ENCODE measurements at regions not wholly inside any gene's neighbourhood (a gene's known extent, or its start where the extent isn't known, plus 50 kb on each side); places are given as distances from the start of the nearest gene placed in this dataset.

DNA sequence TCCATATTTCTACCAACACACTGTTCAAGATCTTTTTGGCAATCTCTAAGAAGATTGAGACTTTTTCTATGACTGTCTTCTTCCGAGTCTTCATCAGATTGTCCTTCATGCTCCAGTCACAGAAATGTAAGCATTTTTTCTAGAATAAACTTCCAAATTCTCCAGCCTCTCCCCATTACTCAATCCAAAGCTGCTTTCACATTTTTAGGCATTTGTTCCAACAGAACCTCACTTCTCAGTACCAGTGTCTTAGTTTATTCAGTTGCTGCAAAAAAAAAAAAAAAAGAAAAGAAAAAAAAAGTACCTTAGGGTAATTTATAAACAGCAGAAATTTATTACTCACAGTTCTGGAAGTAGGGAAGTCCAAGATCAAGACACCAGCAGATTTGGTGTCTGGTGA is 290.8 kb upstream of the NOVA1 start:
- no peak for TF ChIP-seq CTCF (IDR thresholded peaks at IDR 0.05; ENCODE audit: low read depth, low read length)
- ChIA-PET POLR2A (no interaction called here), CTCF (no interaction called here)
- H3K4me3 ChIP-seq (ENCODE audit: low read depth, low read length), result no peak overlapping the region
- H3K27me3 ChIP-seq (ENCODE audit: control insufficient read depth, insufficient read depth, low read length), result no peaks in the 10 kb centered on the region
- peaks cover 8% of the 10 kb centered on the region for H3K9me3 ChIP-seq (ENCODE audit: control insufficient read depth, insufficient read depth, low read length)
- no peak for DNase-seq (ENCODE audit: low read depth, low spot score)
- H3K27ac ChIP-seq (ENCODE audit: low read depth, low read length), result no peak overlapping the region

- no peak for TF ChIP-seq CTCF (IDR thresholded peaks at IDR 0.05; ENCODE audit: low read depth, low read length)
- no peaks in the 10 kb centered on the region for H3K9me3 ChIP-seq (ENCODE audit: control insufficient read depth, insufficient read depth, low read length)
- POLR2A ChIA-PET, result no interaction called here
- CTCF ChIA-PET, result no interaction called here
- DNase-seq (ENCODE audit: low read depth, low spot score), result no peak
- H3K27ac ChIP-seq (ENCODE audit: low read depth, low read length), result no peak overlapping the region
- no peaks in the 10 kb centered on the region for H3K27me3 ChIP-seq (ENCODE audit: control insufficient read depth, insufficient read depth, low read length)
- no peak overlapping the region for H3K4me3 ChIP-seq (ENCODE audit: low read depth, low read length)
Measured at GRCh38 chr14:26896447-26896846, 298.6 kb upstream of the NOVA1 start.

DNA sequence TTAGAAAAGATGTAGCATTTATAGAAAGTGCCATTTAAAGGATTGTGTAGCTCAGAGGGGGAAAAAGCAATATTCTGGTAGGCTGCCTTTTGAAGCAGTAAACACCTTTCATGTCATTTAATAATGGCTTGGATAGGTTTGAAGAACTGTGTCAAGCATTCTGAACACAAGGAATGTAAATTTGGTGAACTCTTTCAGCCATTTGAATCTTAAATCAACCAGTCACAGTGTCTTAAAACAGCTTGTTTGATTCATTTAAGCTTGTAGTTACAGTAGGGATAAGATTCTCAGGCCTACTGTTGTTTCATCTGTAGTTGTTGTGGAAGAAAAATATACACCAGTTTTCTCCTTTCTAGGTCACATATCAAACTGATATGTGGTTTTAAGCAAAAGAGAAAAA is 299.4 kb upstream of the NOVA1 start:
- H3K4me3 ChIP-seq (ENCODE audit: low read depth, low read length), result no peak overlapping the region
- POLR2A ChIA-PET, result no interaction called here
- CTCF ChIA-PET, result no interaction called here
- TF ChIP-seq CTCF (IDR thresholded peaks at IDR 0.05; ENCODE audit: low read depth, low read length), result no peak
- H3K27me3 ChIP-seq (ENCODE audit: control insufficient read depth, insufficient read depth, low read length), result no peaks in the 10 kb centered on the region
- no peak overlapping the region for H3K27ac ChIP-seq (ENCODE audit: low read depth, low read length)
- no peaks in the 10 kb centered on the region for H3K9me3 ChIP-seq (ENCODE audit: control insufficient read depth, insufficient read depth, low read length)
- DNase-seq (ENCODE audit: low read depth, low spot score), result no peak

DNA sequence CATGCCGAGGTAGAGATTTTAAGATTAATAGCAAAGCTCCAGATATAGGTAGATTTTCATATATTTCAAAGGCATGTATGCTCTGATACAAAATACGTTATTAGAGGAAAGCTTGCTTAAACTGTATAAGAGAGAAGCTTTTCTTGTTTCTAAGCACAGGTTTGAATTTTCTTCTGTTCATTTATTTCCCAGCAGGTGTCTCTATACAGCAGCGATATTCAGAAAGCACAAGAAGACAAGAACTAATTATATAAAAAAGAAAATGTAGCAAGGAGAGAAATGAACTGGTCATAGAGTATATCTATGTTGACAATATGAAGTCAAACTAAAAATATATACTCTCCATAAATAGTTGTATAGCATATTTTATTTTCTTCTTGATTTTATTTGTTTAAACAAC is 307.4 kb upstream of the NOVA1 start:
- peaks cover 2% of the 10 kb centered on the region; the same call in 1 of the 2 replicates for H3K9me3 ChIP-seq (ENCODE audit: control insufficient read depth, insufficient read depth, low read length)
- TF ChIP-seq CTCF (IDR thresholded peaks at IDR 0.05; ENCODE audit: low read depth, low read length), result no peak
- H3K27me3 ChIP-seq (ENCODE audit: control insufficient read depth, insufficient read depth, low read length), result no peaks in the 10 kb centered on the region
- POLR2A ChIA-PET, result no interaction called here
- no peak overlapping the region for H3K27ac ChIP-seq (ENCODE audit: low read depth, low read length)
- DNase-seq (ENCODE audit: low read depth, low spot score), result no peak
- CTCF ChIA-PET, result no interaction called here
- no peak overlapping the region for H3K4me3 ChIP-seq (ENCODE audit: low read depth, low read length)

DNA sequence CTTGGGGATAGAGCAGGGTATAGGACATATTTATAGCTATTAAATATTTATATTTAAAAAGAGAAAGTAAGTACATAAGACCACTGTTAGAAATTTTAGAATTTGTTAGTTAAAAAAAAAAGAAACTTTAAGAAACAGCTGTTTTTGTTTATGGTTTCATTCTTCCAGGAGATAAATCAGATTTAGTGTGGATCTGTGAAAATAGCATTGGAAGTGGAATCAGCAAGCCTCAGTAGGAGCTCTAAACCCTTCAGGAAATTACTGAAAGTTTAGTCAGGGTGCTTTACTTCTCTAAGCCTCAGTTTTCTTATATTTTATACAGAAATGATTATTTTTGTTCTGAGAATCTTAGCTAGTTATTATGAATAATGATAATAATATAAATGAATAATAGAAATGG is 316.0 kb upstream of the NOVA1 start:
- TF ChIP-seq CTCF (IDR thresholded peaks at IDR 0.05; ENCODE audit: low read depth, low read length), result no peak
- CTCF ChIA-PET, result no interaction called here
- Histone ChIP-seq H3K27ac (ENCODE audit: low read depth, low read length) (no peak overlapping the region), H3K27me3 (ENCODE audit: control insufficient read depth, insufficient read depth, low read length) (no peaks in the 10 kb centered on the region), H3K9me3 (ENCODE audit: control insufficient read depth, insufficient read depth, low read length) (peaks cover 6% of the 10 kb centered on the region; the same call in 1 of the 2 replicates), H3K4me3 (ENCODE audit: low read depth, low read length) (no peak overlapping the region)
- no peak for DNase-seq (ENCODE audit: low read depth, low spot score)
- POLR2A ChIA-PET, result no interaction called here
